HG02642 (cell line): ENCODE measurements at regions not wholly inside any gene's neighbourhood (a gene's known extent, or its start where the extent isn't known, plus 50 kb on each side); places are given as distances from the start of the nearest gene placed in this dataset.

ENCODE experiments used
- ATAC-seq: cut with Tn5 transposase; IDR thresholded peaks from one replicate; pipeline ENCODE4 v1.9.1; 2021; ENCODE audit warnings: mild to moderate bottlenecking; ENCODE audit not compliant: unreplicated experiment, poor library complexity

- no peak for ATAC-seq
Observed at GRCh38 chr11:128304666-128305485, 282.5 kb downstream of the ETS1 start.

GRCh38 chr11:128304116-128304515 lies 283.2 kb downstream of the ETS1 start:
- ATAC-seq: no peak

GRCh38 chr11:128303383-128303782 lies 284.0 kb downstream of the ETS1 start:
- no peak for ATAC-seq

GRCh38 chr11:128302425-128303186 lies 284.8 kb downstream of the ETS1 start:
- peak; percentile 90 for ATAC-seq

GRCh38 chr11:128301756-128302155 lies 285.6 kb downstream of the ETS1 start:
- no peak for ATAC-seq

GRCh38 chr11:128300785-128301184 lies 286.6 kb downstream of the ETS1 start:
- no peak for ATAC-seq

- peak; percentile 35 for ATAC-seq
Observed at GRCh38 chr11:128299132-128299726, 288.1 kb downstream of the ETS1 start.

GRCh38 chr11:128298271-128298670 lies 289.1 kb downstream of the ETS1 start:
- no peak for ATAC-seq

- ATAC-seq: no peak
Observed at GRCh38 chr11:128297805-128298204, 289.6 kb downstream of the ETS1 start.

- peak; percentile 33 for ATAC-seq
Observed at GRCh38 chr11:128297091-128297651, 290.2 kb downstream of the ETS1 start.

GRCh38 chr11:128294671-128295050 lies 292.7 kb downstream of the ETS1 start:
- no peak for ATAC-seq

- no peak for ATAC-seq
Observed at GRCh38 chr11:128294001-128294670, 293.2 kb downstream of the ETS1 start.

GRCh38 chr11:128291835-128292234 lies 295.5 kb downstream of the ETS1 start:
- no peak for ATAC-seq

GRCh38 chr11:128291007-128291406 lies 296.4 kb downstream of the ETS1 start:
- no peak for ATAC-seq

GRCh38 chr11:128290106-128290840 lies 297.1 kb downstream of the ETS1 start:
- ATAC-seq: peak; percentile 80

- ATAC-seq: peak; percentile 41
Observed at GRCh38 chr11:128289048-128289447, 298.3 kb downstream of the ETS1 start.

GRCh38 chr11:128288368-128288767 lies 299.0 kb downstream of the ETS1 start:
- no peak for ATAC-seq

- ATAC-seq: no peak
Observed at GRCh38 chr11:128285321-128285720, 302.0 kb downstream of the ETS1 start.

- ATAC-seq: no peak
Observed at GRCh38 chr11:128284634-128285033, 302.7 kb downstream of the ETS1 start.

GRCh38 chr11:128283451-128283850 lies 303.9 kb downstream of the ETS1 start:
- no peak for ATAC-seq
